ENCODE measurements at regions not wholly inside any gene's neighbourhood (a gene's known extent, or its start where the extent isn't known, plus 50 kb on each side); places are given as distances from the start of the nearest gene placed in this dataset.
A peak's percentile ranks its signal among the peaks of the same experiment; 100 is the strongest.

- Histone ChIP-seq H2BK5ac (ENCODE audit: low read length) (no peak overlapping the region), H3K4me1 (ENCODE audit: control insufficient read depth, low read depth, low read length) (no peaks in the 10 kb centered on the region), H3K56ac (ENCODE audit: low read length) (no peak overlapping the region), H3K9ac (ENCODE audit: low read length) (no peak overlapping the region), H3K23ac (ENCODE audit: low read length) (no peak overlapping the region), H3K79me2 (ENCODE audit: control insufficient read depth, insufficient read depth, low read length) (no peaks in the 10 kb centered on the region), H3K79me1 (ENCODE audit: low read length) (no peaks in the 10 kb centered on the region), H3K18ac (ENCODE audit: low read length) (no peak overlapping the region), H2BK15ac (replicated peaks; ENCODE audit: low read depth) (no peak overlapping the region), H3K4ac (ENCODE audit: low read depth, low read length) (no peak overlapping the region), H3K27me3 (ENCODE audit: insufficient read depth, low read length, poor library complexity) (no peaks in the 10 kb centered on the region), H3K36me3 (ENCODE audit: control insufficient read depth, insufficient read depth, low read length) (no peaks in the 10 kb centered on the region), H2BK120ac (ENCODE audit: low read depth, low read length) (no peak overlapping the region), H2AK5ac (ENCODE audit: low read length) (no peak overlapping the region), H4K8ac (ENCODE audit: low read depth, low read length) (no peak overlapping the region), H4K5ac (ENCODE audit: low read length) (no peak overlapping the region), H3K4me2 (ENCODE audit: low read length) (no peak overlapping the region), H3K4me3 (ENCODE audit: low read length) (no peak overlapping the region), H3K27ac (ENCODE audit: low read depth, low read length) (no peak overlapping the region)
- DNase-seq, result no peak
- WGBS (ENCODE audit: extremely low coverage, insufficient coverage, low lambda C conversion rate), result no CpG with 5 or more reads among the region's 6 CpGs
These were observed 120.4 kb upstream of the FZD8 start for GRCh38 chr10:35762311-35763030.

- Histone ChIP-seq H3K27me3 (ENCODE audit: insufficient read depth, low read length, poor library complexity) (no peaks in the 10 kb centered on the region), H3K4me2 (ENCODE audit: low read length) (no peak overlapping the region), H3K79me2 (ENCODE audit: control insufficient read depth, insufficient read depth, low read length) (no peaks in the 10 kb centered on the region), H3K18ac (ENCODE audit: low read length) (no peak overlapping the region), H3K36me3 (ENCODE audit: control insufficient read depth, insufficient read depth, low read length) (no peaks in the 10 kb centered on the region), H2BK15ac (replicated peaks; ENCODE audit: low read depth) (no peak overlapping the region), H2BK5ac (ENCODE audit: low read length) (no peak overlapping the region), H3K79me1 (ENCODE audit: low read length) (no peaks in the 10 kb centered on the region), H3K4me1 (ENCODE audit: control insufficient read depth, low read depth, low read length) (no peaks in the 10 kb centered on the region), H2BK120ac (ENCODE audit: low read depth, low read length) (no peak overlapping the region), H3K4ac (ENCODE audit: low read depth, low read length) (no peak overlapping the region), H3K23ac (ENCODE audit: low read length) (no peak overlapping the region), H3K27ac (ENCODE audit: low read depth, low read length) (no peak overlapping the region), H4K5ac (ENCODE audit: low read length) (no peak overlapping the region), H3K4me3 (ENCODE audit: low read length) (no peak overlapping the region), H3K56ac (ENCODE audit: low read length) (no peak overlapping the region), H2AK5ac (ENCODE audit: low read length) (no peak overlapping the region), H3K9ac (ENCODE audit: low read length) (no peak overlapping the region), H4K8ac (ENCODE audit: low read depth, low read length) (no peak overlapping the region)
- DNase-seq, result no peak
- WGBS (ENCODE audit: extremely low coverage, insufficient coverage, low lambda C conversion rate), result no CpG with 5 or more reads among the region's 9 CpGs
These were observed 116.0 kb upstream of the FZD8 start for GRCh38 chr10:35758076-35758475.

GRCh38 chr10:35754519-35754918, 112.4 kb upstream of the FZD8 start:
- no CpG with 5 or more reads among the region's 5 CpGs for WGBS (ENCODE audit: extremely low coverage, insufficient coverage, low lambda C conversion rate)
- H3K4me3 ChIP-seq (ENCODE audit: low read length), result no peak overlapping the region

GRCh38 chr10:35752469-35753461, 110.7 kb upstream of the FZD8 start:
- H4K5ac ChIP-seq (ENCODE audit: low read length), result no peak overlapping the region
- H4K8ac ChIP-seq (ENCODE audit: low read depth, low read length), result no peak overlapping the region
- H3K27me3 ChIP-seq (ENCODE audit: insufficient read depth, low read length, poor library complexity), result no peaks in the 10 kb centered on the region
- no peaks in the 10 kb centered on the region for H3K79me1 ChIP-seq (ENCODE audit: low read length)
- H2AK5ac ChIP-seq (ENCODE audit: low read length), result no peak overlapping the region
- H3K18ac ChIP-seq (ENCODE audit: low read length), result no peak overlapping the region
- H3K56ac ChIP-seq (ENCODE audit: low read length), result no peak overlapping the region
- no peaks in the 10 kb centered on the region for H3K79me2 ChIP-seq (ENCODE audit: control insufficient read depth, insufficient read depth, low read length)
- H3K27ac ChIP-seq (ENCODE audit: low read depth, low read length), result no peak overlapping the region
- H3K4me1 ChIP-seq (ENCODE audit: control insufficient read depth, low read depth, low read length), result no peaks in the 10 kb centered on the region
- H3K4me2 ChIP-seq (ENCODE audit: low read length), result no peak overlapping the region
- H2BK15ac ChIP-seq (replicated peaks; ENCODE audit: low read depth), result no peak overlapping the region
- DNase-seq, result no peak
- H3K4me3 ChIP-seq (ENCODE audit: low read length), result no peak overlapping the region
- no peak overlapping the region for H3K4ac ChIP-seq (ENCODE audit: low read depth, low read length)
- no peaks in the 10 kb centered on the region for H3K36me3 ChIP-seq (ENCODE audit: control insufficient read depth, insufficient read depth, low read length)
- no peak overlapping the region for H3K23ac ChIP-seq (ENCODE audit: low read length)
- no peak overlapping the region for H2BK120ac ChIP-seq (ENCODE audit: low read depth, low read length)
- WGBS (ENCODE audit: extremely low coverage, insufficient coverage, low lambda C conversion rate), result no CpG with 5 or more reads among the region's 11 CpGs
- H2BK5ac ChIP-seq (ENCODE audit: low read length), result no peak overlapping the region
- no peak overlapping the region for H3K9ac ChIP-seq (ENCODE audit: low read length)

More at GRCh38 chr10:35754519-35754918, 112.4 kb upstream of the FZD8 start:
- Histone ChIP-seq H2BK15ac (replicated peaks; ENCODE audit: low read depth) (no peak overlapping the region), H3K79me2 (ENCODE audit: control insufficient read depth, insufficient read depth, low read length) (no peaks in the 10 kb centered on the region), H2BK5ac (ENCODE audit: low read length) (no peak overlapping the region), H2BK120ac (ENCODE audit: low read depth, low read length) (no peak overlapping the region), H3K4me2 (ENCODE audit: low read length) (no peak overlapping the region), H2AK5ac (ENCODE audit: low read length) (no peak overlapping the region), H3K56ac (ENCODE audit: low read length) (peak overlapping the region; percentile 27), H3K79me1 (ENCODE audit: low read length) (no peaks in the 10 kb centered on the region), H3K36me3 (ENCODE audit: control insufficient read depth, insufficient read depth, low read length) (no peaks in the 10 kb centered on the region), H3K4me1 (ENCODE audit: control insufficient read depth, low read depth, low read length) (no peaks in the 10 kb centered on the region), H3K27me3 (ENCODE audit: insufficient read depth, low read length, poor library complexity) (no peaks in the 10 kb centered on the region), H3K9ac (ENCODE audit: low read length) (no peak overlapping the region), H3K27ac (ENCODE audit: low read depth, low read length) (no peak overlapping the region), H3K18ac (ENCODE audit: low read length) (no peak overlapping the region), H4K5ac (ENCODE audit: low read length) (no peak overlapping the region), H3K23ac (ENCODE audit: low read length) (no peak overlapping the region), H4K8ac (ENCODE audit: low read depth, low read length) (no peak overlapping the region), H3K4ac (ENCODE audit: low read depth, low read length) (no peak overlapping the region)
- peak; percentile 51 for DNase-seq

- Histone ChIP-seq H3K79me1 (ENCODE audit: low read length) (no peaks in the 10 kb centered on the region), H4K8ac (ENCODE audit: low read depth, low read length) (no peak overlapping the region), H3K9ac (ENCODE audit: low read length) (no peak overlapping the region), H3K56ac (ENCODE audit: low read length) (no peak overlapping the region), H2BK120ac (ENCODE audit: low read depth, low read length) (no peak overlapping the region), H3K27me3 (ENCODE audit: insufficient read depth, low read length, poor library complexity) (no peaks in the 10 kb centered on the region), H2BK5ac (ENCODE audit: low read length) (no peak overlapping the region), H3K4me3 (ENCODE audit: low read length) (no peak overlapping the region), H3K18ac (ENCODE audit: low read length) (no peak overlapping the region), H3K23ac (ENCODE audit: low read length) (no peak overlapping the region), H3K36me3 (ENCODE audit: control insufficient read depth, insufficient read depth, low read length) (no peaks in the 10 kb centered on the region), H4K5ac (ENCODE audit: low read length) (no peak overlapping the region), H3K4me2 (ENCODE audit: low read length) (no peak overlapping the region), H3K27ac (ENCODE audit: low read depth, low read length) (no peak overlapping the region), H3K79me2 (ENCODE audit: control insufficient read depth, insufficient read depth, low read length) (no peaks in the 10 kb centered on the region), H3K4ac (ENCODE audit: low read depth, low read length) (no peak overlapping the region), H2BK15ac (replicated peaks; ENCODE audit: low read depth) (no peak overlapping the region), H2AK5ac (ENCODE audit: low read length) (no peak overlapping the region), H3K4me1 (ENCODE audit: control insufficient read depth, low read depth, low read length) (no peaks in the 10 kb centered on the region)
- no peak for DNase-seq
- WGBS (ENCODE audit: extremely low coverage, insufficient coverage, low lambda C conversion rate), result no CpG with 5 or more reads among the region's 2 CpGs
These were observed 109.3 kb upstream of the FZD8 start for GRCh38 chr10:35751347-35751746.
